ENCODE measurements at regions not wholly inside any gene's neighbourhood (a gene's known extent, or its start where the extent isn't known, plus 50 kb on each side); places are given as distances from the start of the nearest gene placed in this dataset.

DNA sequence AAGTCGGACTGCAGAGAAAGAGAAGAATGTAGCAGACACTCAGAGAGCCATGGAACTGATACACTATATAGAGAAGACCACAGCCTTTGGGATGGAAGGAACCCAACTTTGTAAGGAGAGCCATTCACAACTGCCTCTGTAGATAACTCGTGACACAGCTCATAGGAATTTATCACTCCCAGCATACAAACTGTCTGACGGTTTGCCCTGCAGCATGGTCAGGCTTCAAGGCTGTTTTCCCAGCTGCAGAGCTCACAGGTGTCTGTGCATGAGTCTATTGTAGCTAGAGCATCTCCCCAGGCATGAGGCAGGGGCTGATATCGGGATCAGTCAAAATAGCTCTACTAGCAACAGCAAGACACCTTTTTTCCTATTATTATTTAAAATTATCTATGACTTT, 130.5 kb upstream of the DTNBP1 start:
- DNase-seq = no peak

DNA sequence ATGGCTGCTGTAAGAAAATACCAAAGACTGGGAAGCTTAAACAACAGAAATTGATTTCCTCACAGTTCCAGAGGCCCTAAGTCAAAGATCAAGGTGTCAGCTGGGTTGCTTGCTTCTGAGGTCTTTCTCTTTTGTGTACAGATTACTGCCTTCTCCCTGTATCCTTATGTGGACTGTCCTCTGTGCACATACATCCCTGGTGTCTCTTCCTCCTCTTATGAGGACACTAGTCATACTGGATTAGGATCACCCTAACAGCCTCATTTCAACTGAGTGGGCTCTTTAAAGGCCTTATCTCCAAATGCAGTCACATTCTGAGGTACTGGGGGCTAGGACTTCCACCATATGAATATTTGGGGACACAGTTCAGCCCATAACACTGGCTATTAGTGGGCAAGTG, 130.0 kb upstream of the DTNBP1 start:
- no peak for DNase-seq

DNA sequence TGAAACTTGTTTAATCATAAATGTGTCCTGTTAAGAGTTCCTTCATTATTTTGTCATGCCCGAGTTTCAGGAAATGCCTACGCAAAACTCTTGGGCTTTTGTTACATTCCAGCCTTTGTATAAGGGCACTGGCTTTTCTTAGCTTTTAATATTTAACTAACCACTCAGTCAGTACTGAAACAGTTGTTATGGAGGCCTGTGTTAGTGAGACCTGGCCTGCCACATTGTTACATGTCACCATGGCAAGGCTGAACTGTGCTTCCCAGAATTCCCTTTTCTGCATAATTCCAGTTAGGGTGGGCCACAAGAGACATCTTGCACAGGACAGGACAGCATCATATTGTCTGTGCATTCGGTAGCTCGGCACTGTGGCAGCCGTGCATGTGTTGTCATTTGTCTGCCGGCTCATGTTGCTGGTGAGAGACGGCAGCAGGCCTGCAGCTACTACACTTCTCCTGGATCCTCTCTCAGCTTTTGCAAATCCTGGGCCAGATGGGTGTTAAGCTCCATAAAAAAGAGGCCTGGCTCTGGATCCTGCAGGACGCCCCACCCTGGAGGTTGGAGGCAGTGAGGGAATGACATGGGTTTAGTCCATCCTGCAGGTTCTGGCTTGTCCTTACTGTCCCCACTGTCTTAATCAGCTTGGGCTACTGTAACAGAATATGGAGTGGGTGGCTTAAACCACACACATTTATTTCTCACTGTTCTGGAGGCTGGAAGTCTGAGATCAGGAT, 128.8 kb upstream of the DTNBP1 start:
- no peak for DNase-seq

DNA sequence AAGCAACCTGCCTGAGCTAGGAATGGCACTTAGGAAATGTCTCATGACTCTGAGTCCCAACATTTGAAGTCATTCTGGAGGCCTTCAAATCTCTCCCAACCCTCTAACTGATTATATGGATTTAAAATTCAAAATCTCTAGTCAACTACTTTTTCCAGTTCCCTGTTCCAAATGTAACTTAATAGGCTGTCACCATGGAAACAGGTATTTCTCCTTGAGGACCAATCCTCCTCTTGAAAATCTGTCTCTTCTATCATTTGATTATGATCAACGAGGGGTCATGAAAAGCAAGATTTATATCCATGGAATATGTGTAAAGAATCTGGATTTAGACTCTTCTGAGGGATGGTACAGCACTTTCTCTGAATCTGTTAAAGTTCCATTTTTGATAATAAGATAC, 127.3 kb upstream of the DTNBP1 start:
- DNase-seq = no peak

DNA sequence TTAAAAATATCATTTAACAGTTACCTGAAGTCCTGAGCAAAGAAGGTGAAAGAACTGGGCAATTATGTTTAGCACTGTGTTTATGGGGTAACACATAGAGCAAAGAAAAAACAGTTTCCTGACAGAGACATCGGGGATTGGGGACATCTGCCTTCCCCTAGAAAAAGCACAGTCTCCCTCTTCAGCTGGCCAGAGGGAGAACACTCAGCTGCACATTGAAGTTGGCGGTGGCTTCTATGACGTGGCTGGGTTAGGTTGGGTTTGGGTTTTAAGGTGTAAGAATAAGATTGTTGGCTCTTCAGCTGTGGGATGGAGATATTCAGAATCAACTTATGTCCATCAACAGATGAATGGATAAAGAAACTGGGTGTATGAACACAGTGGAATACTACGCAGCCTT, 124.0 kb upstream of the DTNBP1 start:
- no peak for DNase-seq

DNA sequence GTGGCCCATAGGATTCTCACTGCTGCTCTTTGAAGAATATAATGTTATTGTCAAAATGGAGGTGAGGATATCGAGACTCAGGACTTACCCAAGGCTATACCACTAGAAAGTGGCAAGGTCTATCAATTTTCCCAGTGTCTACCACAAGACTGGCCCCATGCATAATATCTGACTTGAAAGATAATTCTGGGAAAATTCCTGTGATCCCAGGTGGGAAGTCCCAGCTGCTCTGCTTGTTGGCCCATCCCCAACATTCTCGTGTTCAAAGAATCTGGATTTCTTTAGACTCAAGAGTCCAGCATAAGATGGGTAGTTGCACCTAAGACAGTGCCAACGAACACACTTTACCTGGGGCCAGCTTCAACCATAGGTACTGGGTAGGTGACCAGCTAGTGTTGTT, 120.7 kb upstream of the DTNBP1 start:
- no peak for DNase-seq

DNA sequence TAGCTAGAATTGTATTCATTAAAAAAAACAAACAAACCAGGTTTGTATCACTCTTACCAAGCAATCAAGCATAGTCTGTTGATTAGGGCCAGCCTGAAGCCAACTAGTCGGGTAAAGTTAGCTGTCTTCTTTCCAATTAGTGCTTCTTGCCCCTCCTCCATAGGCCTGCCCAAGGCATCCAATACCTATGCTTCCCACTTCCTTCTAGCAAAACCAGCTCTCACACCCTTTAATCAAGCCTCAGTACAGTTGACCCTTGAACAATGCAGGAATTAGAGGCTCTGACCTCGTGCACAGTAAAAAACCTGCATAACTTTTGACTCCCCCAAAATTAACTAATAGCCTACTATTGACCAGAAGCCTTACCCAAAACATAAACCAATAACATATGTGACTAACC, 119.1 kb upstream of the DTNBP1 start:
- DNase-seq = no peak

DNA sequence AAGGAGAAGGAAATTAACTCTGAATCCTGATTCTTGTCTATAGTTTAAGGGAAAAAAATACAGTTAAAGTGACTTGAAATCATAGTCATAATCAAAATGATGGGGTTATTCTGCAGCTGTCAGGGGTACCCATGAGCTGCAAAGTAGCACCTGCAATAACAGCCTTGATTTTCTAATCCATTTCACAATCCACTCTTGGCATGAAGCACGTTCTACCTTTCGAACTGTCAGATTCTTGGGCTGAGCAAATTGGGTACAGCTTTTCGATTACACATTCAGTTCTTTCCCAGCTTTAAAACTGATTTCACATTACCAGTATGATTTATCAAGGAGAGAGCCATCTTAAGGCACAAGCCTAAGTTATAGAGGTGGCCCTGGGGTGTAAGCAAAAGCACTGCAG, 118.5 kb upstream of the DTNBP1 start:
- no peak for DNase-seq

DNA sequence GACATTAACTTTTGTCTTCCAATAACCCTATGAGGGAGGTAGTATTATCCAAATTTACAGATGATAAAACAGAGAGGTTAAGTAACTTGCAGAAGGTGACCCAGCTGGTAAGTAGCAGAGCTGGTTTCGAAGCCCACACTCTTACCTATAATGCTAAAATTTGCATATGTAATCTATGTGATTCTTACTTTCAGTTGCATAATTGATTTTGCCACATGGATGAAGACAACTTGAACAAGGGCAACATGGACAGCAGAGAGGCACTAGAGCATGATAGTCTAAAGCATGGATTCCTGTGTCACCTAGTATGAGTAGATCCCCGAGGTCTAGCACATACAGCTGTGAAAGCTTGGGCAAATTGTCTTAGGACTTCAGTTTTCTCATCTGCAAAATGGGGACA, 117.6 kb upstream of the DTNBP1 start:
- no peak for DNase-seq

DNA sequence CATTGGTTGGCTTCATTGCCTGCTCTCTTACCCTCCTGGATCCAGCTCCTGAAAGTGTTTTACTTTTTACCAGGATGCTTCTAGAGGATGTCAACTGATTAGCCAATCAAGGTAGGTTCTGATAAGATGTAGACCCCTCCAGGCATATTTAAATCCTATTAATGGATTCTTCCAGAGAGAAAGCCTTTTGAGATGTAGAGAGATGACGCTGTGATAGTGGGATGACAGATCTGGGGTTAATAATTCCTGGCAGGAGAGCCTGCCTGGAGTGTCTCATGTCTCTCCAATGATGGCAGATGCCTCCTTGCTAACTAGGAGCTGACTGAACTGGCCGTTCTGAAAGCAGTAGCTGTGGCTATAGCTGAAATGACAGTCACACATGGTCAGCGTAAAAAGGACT, 116.9 kb upstream of the DTNBP1 start:
- no peak for DNase-seq

DNA sequence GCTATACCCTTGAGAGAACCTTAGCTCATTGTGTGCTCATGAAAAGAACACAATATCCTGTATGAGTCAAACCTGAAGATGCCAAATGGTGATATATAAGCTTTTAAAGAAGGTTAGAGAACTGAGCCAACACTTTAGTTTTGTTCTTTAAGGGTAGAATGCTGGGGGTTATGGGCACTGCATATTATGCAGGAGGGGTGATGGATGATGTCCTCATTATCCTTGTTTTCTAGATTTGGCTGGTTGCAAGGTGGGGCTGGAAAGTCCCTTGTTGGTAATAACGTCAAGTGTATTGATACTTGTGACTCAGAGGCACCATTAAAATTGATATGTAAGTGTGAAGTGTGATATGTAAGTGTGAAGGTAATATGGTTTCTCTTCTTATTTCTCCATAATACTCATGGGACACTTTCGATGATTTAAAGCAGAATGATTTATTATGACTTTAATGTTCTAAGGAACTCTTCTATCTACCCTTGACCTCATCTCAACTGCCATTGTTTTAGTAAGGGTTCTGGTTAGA, 113.7 kb upstream of the DTNBP1 start:
- DNase-seq = no peak

DNA sequence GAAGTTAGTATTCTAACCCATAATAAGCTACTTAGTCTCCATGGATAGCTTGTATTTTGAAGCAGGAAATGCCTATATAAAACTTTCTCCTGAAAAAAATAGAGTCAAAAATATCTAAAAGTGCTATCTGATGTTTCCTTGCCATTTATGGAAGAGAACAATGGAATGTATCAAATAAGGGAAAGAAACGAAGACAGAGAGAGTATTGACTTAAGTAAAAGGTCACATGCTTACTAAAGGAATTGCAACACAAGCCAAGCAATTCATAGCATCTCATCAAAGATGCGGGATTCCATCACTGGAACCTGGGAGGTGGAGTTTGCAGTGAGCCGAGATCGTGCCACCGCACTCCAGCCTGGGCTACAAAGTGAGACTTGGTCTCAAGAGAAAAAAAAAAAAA, 112.9 kb upstream of the DTNBP1 start:
- no peak for DNase-seq

DNA sequence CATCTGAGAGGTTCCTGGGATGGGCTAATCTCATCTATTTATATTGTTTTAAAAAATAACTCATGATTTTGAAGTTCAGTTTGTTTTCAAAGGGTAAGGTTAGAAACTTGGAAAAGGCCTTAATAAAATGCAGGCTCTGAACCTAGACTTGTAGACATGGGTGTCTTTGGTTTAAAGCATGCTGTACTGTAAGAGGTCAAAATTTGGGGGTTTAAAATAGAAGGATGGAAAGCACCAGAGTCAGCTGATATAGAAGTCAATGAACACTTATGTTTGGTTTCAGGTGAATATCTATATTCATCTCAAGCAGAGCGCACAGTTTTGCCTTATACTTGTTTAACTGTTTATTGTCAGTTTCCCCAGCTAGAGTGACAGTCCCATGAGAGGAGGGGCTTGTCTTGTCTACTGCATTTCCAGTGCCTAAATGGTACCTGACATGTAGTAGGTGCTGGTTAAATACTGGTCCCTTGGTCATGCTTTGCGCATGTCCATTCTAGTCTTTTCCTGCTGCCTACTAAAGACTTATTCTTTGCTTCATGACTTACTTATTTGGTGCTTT, 112.3 kb upstream of the DTNBP1 start:
- DNase-seq = no peak

DNA sequence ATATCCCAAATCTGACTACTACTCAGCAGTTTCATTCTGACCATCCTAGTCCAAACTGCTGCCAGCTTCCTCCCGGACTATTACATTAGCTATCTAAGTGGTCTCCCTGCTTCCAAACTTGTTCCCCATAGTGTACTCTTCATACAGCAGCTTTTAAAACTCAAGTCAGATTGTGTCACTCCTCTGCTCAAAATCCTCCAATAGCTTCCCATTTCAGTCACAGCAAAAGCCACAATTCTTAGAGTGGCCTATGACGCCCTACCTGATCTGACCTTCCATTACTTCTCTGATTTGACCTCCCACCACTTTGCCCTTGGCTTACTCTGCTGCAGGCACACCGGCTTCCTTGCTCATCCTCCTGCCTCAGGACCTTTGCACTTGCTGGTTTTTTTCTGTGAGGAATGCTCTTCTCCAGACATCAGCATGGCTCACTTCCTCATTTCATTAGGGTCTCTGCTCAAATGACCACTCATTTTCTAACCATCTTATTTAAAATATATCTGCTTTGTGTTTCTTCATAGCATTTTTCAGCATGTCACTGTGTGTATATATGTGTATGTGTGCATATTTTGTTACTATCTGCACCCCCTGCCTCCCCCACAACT, 111.1 kb upstream of the DTNBP1 start:
- no peak for DNase-seq

DNA sequence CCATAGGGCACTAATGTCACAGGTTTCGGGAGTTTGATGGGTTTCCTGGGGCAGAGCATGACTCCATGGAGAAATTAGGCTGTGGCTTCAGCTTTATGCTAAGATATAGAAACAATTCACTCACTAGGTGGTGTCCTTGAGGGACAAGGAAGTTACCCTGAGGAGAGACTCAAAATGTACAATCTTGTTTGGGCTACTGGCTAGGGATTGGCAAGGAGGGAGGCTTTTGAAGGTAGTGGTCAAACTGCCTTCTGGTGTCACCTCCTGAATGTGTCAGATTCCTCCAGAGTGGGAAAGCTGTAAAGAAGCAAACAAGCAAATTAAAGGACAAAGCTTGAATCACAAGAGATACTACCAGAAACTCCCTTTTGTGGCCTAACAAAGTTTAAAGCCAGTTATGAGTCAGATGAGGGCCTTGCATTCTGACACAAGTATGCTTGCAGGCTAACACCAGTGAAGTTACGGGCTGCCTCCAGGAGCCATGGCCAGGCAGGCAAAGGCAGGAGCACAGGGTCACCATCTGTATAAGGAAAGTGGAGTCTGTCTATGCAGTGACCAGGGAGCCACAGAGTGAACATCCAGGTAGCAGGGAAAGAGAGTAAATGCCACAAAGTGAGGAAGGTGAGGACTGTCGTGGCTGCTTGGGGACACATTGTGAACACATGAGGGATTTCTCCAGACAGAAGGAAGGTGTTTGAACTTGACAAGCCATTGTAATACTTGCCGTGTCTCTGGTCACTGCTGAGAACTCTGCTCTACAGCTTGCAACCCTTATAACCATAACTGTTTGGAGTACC, 107.7 kb upstream of the DTNBP1 start:
- no peak for DNase-seq

DNA sequence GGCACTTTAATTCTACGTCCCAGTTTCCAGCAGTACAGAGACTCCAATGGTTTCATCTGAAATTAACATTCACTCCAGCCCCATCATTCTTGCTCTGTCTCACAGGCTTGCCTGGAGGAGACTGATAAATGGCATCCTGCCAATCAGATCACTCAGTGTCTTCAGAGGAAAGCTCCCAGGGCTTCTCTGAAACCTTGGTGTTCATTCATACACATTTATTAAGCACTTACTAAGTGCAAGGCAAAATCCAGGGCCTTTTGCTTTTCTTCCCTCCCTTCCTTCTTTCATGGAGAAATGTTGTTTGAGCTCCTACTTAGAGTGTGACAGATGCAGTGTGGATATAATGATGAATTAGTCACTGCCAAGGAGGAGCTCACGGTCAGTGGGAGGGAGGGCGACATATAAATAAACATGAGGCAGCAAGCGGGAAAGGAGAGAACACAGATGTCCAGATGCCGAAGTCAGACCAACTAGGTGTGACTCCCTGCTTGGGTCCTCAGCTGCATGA, 106.7 kb upstream of the DTNBP1 start:
- no peak for DNase-seq

DNA sequence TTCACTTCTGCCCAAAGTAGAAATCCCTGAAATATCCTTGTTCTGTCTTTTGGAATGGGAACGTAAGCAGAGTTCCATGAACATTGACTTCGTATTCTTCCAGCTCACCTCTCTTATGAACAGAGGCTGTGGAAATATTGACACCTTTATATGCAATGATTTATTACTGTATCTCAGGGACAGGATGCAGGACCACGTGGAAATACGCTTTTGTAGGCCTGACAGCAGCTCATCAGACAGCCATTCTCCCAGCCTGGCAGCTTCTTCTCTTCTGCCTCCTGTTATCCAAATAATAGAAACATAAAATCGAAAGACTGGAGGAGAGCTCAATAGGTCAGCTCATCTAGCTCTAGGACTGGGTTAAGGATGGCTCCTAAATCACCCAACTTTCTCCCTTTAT, 106.2 kb upstream of the DTNBP1 start:
- DNase-seq = no peak

DNA sequence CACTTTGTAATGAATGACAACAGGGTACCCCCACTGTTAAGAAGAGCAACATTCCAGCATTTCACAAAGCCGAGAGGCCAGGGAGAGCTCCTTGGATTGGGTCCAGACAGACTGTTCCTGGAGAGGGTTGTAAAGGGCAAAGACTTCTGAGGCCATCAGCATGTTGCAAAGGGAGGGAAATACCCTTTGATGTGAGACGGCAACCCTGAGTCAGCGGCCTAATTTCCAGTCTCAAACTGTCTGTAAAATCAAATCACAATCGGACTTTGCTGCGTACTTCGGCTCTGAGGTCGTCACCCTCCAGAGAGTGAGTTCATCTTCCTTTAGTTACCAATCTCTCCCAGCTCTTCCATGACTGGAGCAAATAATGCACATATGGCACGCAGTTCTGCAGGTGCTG, 101.0 kb upstream of the DTNBP1 start:
- no peak for DNase-seq

DNA sequence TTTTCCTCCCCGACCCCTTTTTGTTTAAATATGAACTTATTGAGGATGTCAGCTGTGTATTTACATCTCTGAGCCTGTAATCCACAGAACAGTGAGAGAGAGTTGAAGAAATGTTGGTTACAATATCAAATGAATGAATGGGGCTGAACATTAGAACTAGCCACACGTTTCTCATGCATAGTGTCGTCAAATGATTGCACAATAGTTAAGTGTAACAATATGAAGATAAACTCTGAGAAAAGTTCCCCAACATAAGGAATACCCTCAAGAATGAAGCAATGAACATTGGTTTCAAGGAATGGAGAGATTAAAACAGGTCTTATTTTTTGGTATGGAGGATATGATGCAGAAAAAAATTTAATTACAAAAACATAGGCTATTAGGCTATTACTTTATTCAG, 100.5 kb upstream of the DTNBP1 start:
- no peak for DNase-seq

DNA sequence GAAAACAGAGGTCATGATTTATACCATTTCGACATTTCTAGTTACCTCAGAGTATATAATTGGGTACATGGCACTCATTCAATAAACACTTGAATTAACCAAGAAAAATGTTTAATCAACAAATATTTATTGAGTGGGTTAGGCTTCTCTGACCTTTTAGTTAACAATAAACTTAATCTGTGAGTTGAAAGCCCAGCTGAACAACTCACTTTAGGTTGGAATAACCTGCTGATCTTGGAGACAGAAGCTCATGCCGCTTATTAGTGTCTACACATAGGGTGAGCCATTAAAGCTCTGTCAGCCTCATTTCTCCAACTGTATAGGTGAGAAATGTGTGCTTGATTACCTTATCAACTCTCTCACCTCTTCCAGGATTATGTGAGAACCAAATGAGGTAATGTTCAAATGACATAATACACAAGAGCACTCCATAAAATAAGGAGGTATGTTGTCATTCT, 98.2 kb upstream of the DTNBP1 start:
- no peak for DNase-seq

DNA sequence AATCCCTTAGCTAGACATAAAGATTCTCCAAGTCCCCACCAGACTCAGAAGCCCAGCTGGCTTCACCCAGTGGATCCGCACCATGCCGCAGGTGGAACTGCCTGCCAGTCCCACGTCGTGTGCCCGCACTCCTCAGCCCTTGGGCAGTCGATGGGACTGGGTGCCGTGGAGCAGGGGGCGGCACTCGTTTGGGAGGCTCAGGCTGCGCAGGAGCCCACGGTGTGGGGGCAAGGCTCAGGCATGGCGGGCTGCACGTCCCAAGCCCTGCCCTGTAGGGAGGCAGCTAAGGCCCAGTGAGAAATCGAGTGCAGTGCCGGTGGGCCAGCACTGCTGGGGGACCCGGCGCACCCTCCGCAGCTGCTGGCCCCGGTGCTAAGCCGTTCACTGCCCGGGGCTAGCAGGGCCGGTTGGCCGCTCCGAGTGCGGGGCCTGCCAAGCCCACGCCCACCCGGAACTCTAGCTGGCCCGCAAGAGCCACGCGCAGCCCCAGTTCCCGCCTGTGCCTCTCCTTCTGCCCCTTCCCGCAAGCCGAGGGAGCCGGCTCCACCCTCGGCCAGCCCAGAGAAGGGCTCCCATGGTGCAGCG, 95.9 kb upstream of the DTNBP1 start:
- DNase-seq = no peak

DNA sequence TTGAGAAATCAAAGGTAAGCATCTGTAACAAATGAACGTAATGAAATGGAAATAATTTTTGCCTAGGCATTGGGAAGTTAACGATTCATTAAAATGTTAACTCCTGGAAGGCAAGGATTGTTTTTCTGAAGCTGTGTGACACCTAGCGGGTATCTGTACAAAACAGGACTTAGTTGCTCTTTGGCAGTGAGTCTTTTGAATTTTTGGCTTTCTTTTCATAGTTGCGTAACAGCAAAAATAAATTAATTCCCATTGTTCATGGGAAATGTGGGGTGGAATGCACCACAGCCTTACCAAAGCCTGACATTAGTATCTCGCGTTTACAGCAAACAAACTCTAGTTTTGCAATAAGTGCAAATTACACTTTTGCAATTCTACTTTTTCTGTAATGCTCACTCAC, 92.7 kb upstream of the DTNBP1 start:
- DNase-seq = no peak

DNA sequence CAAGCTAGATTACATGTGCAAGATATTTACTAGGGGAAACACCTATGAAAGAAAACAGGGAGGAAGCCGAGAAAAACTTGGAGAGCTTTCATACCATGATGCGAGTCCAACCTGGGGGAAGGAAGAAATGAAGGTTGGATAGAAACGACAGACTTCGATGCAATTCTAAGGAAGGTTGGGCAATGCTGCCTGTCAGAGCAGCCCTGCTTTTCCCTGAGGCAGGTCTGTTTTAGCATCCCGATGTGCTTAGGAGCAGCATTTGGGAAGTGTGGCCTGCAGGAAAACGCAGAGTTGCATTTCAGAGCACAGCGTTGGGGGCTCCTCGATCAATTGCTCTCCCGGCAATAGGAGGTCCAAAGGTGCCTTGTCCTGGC, 91.9 kb upstream of the DTNBP1 start:
- DNase-seq = no peak
